GM23338 (cell line): ENCODE measurements at regions not wholly inside any gene's neighbourhood (a gene's known extent, or its start where the extent isn't known, plus 50 kb on each side); places are given as distances from the start of the nearest gene placed in this dataset.

Experiments used
- ATAC-seq: fragments of 200-7000 bp; cut with Tn5 transposase; 3 replicates; pipeline ENCODE4 v1.9.1; 2020
- DNase-seq: peaks from one replicate; pipeline ENCODE4 v3.0.0-alpha.2; 2015; ENCODE audit warnings: low spot score
- H2AFZ ChIP-seq: fragments of 200-600 bp; sonication (generic); 2 replicates; pipeline ENCODE4 v1.8.0; 2016; ENCODE audit warnings: antibody characterized with exemption, mild to moderate bottlenecking, moderate library complexity
- H3F3A ChIP-seq: fragments of 200-600 bp; sonication (generic); replicated peaks from 2 replicates; pipeline ENCODE4 v1.8.0; 2017; ENCODE audit warnings: antibody characterized with exemption, mixed run types, low read depth
- H3K27ac ChIP-seq: fragments of 200-600 bp; sonication (generic); 2 replicates; pipeline ENCODE4 v1.6.1; 2016; ENCODE audit warnings: low read depth
- H3K27me3 ChIP-seq: fragments of 200-600 bp; sonication (generic); 2 replicates; pipeline ENCODE4 v1.8.0; 2016; ENCODE audit warnings: mild to moderate bottlenecking, mixed run types, moderate library complexity; ENCODE audit not compliant: insufficient read depth
- H3K36me3 ChIP-seq: fragments of 200-600 bp; sonication (generic); 2 replicates; pipeline ENCODE4 v1.8.0; 2016; ENCODE audit warnings: mild to moderate bottlenecking; ENCODE audit not compliant: insufficient read depth
- H3K4me1 ChIP-seq: fragments of 200-600 bp; sonication (generic); 2 replicates; pipeline ENCODE4 v1.8.0; 2016; ENCODE audit warnings: mild to moderate bottlenecking, moderate library complexity; ENCODE audit not compliant: insufficient read depth
- H3K4me2 ChIP-seq: fragments of 200-600 bp; sonication (generic); 2 replicates; pipeline ENCODE4 v1.7.1; 2017; ENCODE audit warnings: mixed run types
- H3K4me3 ChIP-seq: fragments of 200-600 bp; sonication (generic); 2 replicates; pipeline ENCODE4 v1.6.1; 2016; ENCODE audit warnings: mixed run types
- H3K79me2 ChIP-seq: fragments of 200-600 bp; sonication (generic); replicated peaks from 2 replicates; pipeline ENCODE4 v1.8.0; 2017; ENCODE audit warnings: mild to moderate bottlenecking; ENCODE audit not compliant: insufficient read depth
- H3K9me2 ChIP-seq: fragments of 200-600 bp; sonication (generic); 2 replicates; pipeline ENCODE4 v1.8.0; 2017; ENCODE audit not compliant: insufficient read depth
- H4K20me1 ChIP-seq: fragments of 200-600 bp; sonication (generic); replicated peaks from 2 replicates; pipeline ENCODE4 v1.8.0; 2017; ENCODE audit warnings: mild to moderate bottlenecking; ENCODE audit not compliant: insufficient read depth
- H3K27ac Mint-ChIP-seq: 2 replicates; pipeline ENCODE4 v1.8.0; 2020; ENCODE audit warnings: inconsistent platforms, mild to moderate bottlenecking, moderate library complexity, mixed read lengths
- H3K27me3 Mint-ChIP-seq: 3 replicates; pipeline ENCODE4 v1.8.0; 2022; ENCODE audit warnings: low read depth, mild to moderate bottlenecking, moderate library complexity, mixed read lengths, inconsistent platforms; ENCODE audit not compliant: insufficient read depth, poor library complexity
- H3K36me3 Mint-ChIP-seq: 3 replicates; pipeline ENCODE4 v1.8.0; 2021; ENCODE audit warnings: low read depth, mild to moderate bottlenecking, inconsistent platforms, moderate library complexity, mixed read lengths
- H3K4me1 Mint-ChIP-seq: 3 replicates; pipeline ENCODE4 v1.8.0; 2020; ENCODE audit warnings: mild to moderate bottlenecking, inconsistent platforms, mixed read lengths
- H3K4me3 Mint-ChIP-seq: 3 replicates; pipeline ENCODE4 v1.8.0; 2021; ENCODE audit warnings: moderate library complexity, mild to moderate bottlenecking, inconsistent platforms, mixed read lengths
- H3K9me3 Mint-ChIP-seq: 3 replicates; pipeline ENCODE4 v1.8.0; 2020; ENCODE audit warnings: moderate library complexity, mild to moderate bottlenecking, inconsistent platforms, mixed read lengths
- CREB1 ChIP-seq: fragments of 250-450 bp; sonication (Bioruptor Pico); IDR thresholded peaks from 2 replicates; pipeline ENCODE4 v1.5.0; 2020; ENCODE audit warnings: low read depth, mild to moderate bottlenecking, moderate library complexity
- EZH2 ChIP-seq: fragments of 200-600 bp; sonication (generic); IDR thresholded peaks from one replicate; pipeline ENCODE4 v1.8.0; 2017; ENCODE audit warnings: antibody characterized with exemption, mild to moderate bottlenecking, low read depth; ENCODE audit not compliant: unreplicated experiment
- EZH2phosphoT487 ChIP-seq: fragments of 200-600 bp; sonication (generic); IDR thresholded peaks from one replicate; pipeline ENCODE4 v1.8.1; 2018; ENCODE audit warnings: antibody characterized with exemption; ENCODE audit not compliant: unreplicated experiment
- JUNB ChIP-seq: IDR thresholded peaks from one replicate; pipeline ENCODE4 v1.6.1; 2016; ENCODE audit warnings: antibody characterized with exemption; ENCODE audit not compliant: unreplicated experiment
- NANOG ChIP-seq: IDR thresholded peaks from 2 replicates; pipeline ENCODE4 v1.6.1; 2016; ENCODE audit warnings: antibody characterized with exemption, borderline replicate concordance
- POLR2AphosphoS5 ChIP-seq: IDR thresholded peaks from 2 replicates; pipeline ENCODE4 v1.6.1; 2016; ENCODE audit warnings: antibody characterized with exemption, low read depth
- STAT1 ChIP-seq: IDR thresholded peaks from one replicate; pipeline ENCODE4 v1.6.1; 2016; ENCODE audit warnings: antibody characterized with exemption; ENCODE audit not compliant: unreplicated experiment
- ZNF114 ChIP-seq: fragments of 250-450 bp; sonication (Bioruptor Pico); IDR thresholded peaks from 2 replicates; pipeline ENCODE4 v1.5.0; 2020; ENCODE audit warnings: mild to moderate bottlenecking, moderate library complexity
- ZNF331 ChIP-seq: fragments of 250-450 bp; sonication (Bioruptor Pico); IDR thresholded peaks from 2 replicates; pipeline ENCODE4 v1.5.0; 2020; ENCODE audit warnings: low read depth, mild to moderate bottlenecking, moderate library complexity
- TF ChIP-seq, protein P1 (sequence below): fragments of 250-450 bp; sonication (Bioruptor Pico); IDR thresholded peaks from 2 replicates; pipeline ENCODE4 v1.5.0; 2020; ENCODE audit warnings: mild to moderate bottlenecking, moderate library complexity
- TF ChIP-seq, protein P2 (sequence below): IDR thresholded peaks from one replicate; pipeline ENCODE4 v1.6.1; 2018; ENCODE audit warnings: antibody characterized with exemption; ENCODE audit not compliant: unreplicated experiment
- TF ChIP-seq, protein P3 (sequence below), 2 experiments: fragments of 200-600 bp in 1 of 2; sonication (generic) in 1 of 2; conservative IDR thresholded peaks; 2 replicates each; pipeline versions ENCODE4 v1.5.1 to v1.6.1; 2016 to 2017; ENCODE audit warnings: antibody characterized with exemption in 2 of 2, low read depth in 2 of 2, mild to moderate bottlenecking in 2 of 2, moderate library complexity in 1 of 2
- TF ChIP-seq, protein P4 (sequence below): IDR thresholded peaks from 2 replicates; pipeline ENCODE4 v1.6.1; 2016; ENCODE audit warnings: antibody characterized with exemption

DNA sequence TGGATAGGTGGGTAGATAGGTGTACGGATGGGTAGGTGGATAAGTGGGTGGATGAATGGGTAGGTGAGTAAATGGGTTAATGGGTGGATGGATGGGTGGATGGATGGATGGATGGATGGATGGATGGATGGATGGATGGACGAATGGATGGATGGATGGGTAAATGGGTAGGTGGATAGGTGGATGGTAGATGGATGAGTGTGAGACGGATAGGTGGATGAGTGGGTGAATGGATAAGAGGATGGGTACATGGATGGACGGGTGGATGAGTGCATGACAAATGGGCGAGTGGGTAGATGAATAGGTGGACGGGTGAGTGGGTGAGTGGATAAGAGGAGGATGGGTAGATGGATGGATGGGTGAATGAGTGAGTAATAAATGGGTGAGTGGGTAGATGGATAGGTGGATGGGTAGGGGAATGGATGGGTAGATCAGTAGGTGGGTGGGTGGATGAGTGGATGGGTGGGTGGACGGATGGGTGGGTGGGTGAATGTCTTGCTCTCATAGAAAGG is 179.2 kb downstream of the FGF18 start (continued):
- TF ChIP-seq ZNF114 (CRISPR knock-in tag): no peak
- no peak for TF ChIP-seq CREB1 (CRISPR knock-in tag)
- TF ChIP-seq, protein P1, sequence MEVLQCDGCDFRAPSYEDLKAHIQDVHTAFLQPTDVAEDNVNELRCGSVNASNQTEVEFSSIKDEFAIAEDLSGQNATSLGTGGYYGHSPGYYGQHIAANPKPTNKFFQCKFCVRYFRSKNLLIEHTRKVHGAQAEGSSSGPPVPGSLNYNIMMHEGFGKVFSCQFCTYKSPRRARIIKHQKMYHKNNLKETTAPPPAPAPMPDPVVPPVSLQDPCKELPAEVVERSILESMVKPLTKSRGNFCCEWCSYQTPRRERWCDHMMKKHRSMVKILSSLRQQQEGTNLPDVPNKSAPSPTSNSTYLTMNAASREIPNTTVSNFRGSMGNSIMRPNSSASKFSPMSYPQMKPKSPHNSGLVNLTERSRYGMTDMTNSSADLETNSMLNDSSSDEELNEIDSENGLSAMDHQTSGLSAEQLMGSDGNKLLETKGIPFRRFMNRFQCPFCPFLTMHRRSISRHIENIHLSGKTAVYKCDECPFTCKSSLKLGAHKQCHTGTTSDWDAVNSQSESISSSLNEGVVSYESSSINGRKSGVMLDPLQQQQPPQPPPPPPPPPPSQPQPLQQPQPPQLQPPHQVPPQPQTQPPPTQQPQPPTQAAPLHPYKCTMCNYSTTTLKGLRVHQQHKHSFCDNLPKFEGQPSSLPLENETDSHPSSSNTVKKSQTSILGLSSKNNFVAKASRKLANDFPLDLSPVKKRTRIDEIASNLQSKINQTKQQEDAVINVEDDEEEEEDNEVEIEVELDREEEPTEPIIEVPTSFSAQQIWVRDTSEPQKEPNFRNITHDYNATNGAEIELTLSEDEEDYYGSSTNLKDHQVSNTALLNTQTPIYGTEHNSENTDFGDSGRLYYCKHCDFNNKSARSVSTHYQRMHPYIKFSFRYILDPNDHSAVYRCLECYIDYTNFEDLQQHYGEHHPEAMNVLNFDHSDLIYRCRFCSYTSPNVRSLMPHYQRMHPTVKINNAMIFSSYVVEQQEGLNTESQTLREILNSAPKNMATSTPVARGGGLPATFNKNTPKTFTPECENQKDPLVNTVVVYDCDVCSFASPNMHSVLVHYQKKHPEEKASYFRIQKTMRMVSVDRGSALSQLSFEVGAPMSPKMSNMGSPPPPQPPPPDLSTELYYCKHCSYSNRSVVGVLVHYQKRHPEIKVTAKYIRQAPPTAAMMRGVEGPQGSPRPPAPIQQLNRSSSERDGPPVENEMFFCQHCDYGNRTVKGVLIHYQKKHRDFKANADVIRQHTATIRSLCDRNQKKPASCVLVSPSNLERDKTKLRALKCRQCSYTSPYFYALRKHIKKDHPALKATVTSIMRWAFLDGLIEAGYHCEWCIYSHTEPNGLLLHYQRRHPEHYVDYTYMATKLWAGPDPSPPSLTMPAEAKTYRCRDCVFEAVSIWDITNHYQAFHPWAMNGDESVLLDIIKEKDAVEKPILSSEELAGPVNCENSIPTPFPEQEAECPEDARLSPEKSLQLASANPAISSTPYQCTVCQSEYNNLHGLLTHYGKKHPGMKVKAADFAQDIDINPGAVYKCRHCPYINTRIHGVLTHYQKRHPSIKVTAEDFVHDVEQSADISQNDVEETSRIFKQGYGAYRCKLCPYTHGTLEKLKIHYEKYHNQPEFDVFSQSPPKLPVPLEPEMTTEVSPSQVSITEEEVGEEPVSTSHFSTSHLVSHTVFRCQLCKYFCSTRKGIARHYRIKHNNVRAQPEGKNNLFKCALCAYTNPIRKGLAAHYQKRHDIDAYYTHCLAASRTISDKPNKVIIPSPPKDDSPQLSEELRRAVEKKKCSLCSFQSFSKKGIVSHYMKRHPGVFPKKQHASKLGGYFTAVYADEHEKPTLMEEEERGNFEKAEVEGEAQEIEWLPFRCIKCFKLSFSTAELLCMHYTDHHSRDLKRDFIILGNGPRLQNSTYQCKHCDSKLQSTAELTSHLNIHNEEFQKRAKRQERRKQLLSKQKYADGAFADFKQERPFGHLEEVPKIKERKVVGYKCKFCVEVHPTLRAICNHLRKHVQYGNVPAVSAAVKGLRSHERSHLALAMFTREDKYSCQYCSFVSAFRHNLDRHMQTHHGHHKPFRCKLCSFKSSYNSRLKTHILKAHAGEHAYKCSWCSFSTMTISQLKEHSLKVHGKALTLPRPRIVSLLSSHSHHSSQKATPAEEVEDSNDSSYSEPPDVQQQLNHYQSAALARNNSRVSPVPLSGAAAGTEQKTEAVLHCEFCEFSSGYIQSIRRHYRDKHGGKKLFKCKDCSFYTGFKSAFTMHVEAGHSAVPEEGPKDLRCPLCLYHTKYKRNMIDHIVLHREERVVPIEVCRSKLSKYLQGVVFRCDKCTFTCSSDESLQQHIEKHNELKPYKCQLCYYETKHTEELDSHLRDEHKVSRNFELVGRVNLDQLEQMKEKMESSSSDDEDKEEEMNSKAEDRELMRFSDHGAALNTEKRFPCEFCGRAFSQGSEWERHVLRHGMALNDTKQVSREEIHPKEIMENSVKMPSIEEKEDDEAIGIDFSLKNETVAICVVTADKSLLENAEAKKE (CRISPR knock-in tag): no peak

DNA sequence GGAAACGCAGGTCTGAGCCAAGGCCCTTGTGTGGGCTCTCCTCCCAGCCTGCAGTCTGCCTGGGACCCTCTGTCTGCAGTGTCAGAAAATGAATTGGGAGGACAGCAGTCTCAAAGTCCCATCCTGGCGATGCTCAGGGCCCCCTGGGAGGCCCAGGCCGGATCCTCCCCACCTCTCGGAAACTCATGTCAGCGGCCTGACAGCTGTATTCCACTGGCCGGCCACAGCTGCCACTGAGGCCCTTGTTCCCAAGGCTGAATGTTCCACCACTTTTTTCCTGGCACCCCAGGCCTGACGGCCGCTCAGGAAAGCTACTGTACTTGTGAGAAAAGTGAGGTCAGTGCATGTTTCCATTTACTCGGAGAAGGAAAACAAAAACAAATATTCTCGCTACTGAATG is 180.0 kb downstream of the FGF18 start:
- Mint-ChIP-seq H3K36me3 (no peaks in the 10 kb centered on the region), H3K27me3 (peaks cover 9% of the 10 kb centered on the region), H3K27ac (no peak overlapping the region), H3K9me3 (no peaks in the 10 kb centered on the region; the same call in 2 of the 3 replicates), H3K4me1 (peaks cover 4% of the 10 kb centered on the region; the same call in 2 of the 3 replicates), H3K4me3 (no peak overlapping the region)
- DNase-seq (no peak), ATAC-seq (no peak)
- no peaks in the 10 kb centered on the region for H3K27me3 ChIP-seq
- no peak overlapping the region for H3K4me2 ChIP-seq
- no peak overlapping the region for H2AFZ ChIP-seq
- no peaks in the 10 kb centered on the region for H3K4me1 ChIP-seq
- H3K4me3 ChIP-seq: no peak overlapping the region
- peaks cover 9% of the 10 kb centered on the region; the same call in 1 of the 2 replicates for H3K9me2 ChIP-seq
- no peaks in the 10 kb centered on the region for H3K79me2 ChIP-seq
- no peaks in the 10 kb centered on the region for H4K20me1 ChIP-seq
- H3K27ac ChIP-seq: no peak overlapping the region
- no peaks in the 10 kb centered on the region for H3K36me3 ChIP-seq
- no peaks in the 10 kb centered on the region for H3F3A ChIP-seq
- no peak for TF ChIP-seq EZH2
- TF ChIP-seq POLR2AphosphoS5: no peak
- no peak for TF ChIP-seq ZNF114 (CRISPR knock-in tag)
- TF ChIP-seq ZNF331: no peak
- TF ChIP-seq JUNB: no peak
- TF ChIP-seq STAT1: no peak
- TF ChIP-seq, protein P2, sequence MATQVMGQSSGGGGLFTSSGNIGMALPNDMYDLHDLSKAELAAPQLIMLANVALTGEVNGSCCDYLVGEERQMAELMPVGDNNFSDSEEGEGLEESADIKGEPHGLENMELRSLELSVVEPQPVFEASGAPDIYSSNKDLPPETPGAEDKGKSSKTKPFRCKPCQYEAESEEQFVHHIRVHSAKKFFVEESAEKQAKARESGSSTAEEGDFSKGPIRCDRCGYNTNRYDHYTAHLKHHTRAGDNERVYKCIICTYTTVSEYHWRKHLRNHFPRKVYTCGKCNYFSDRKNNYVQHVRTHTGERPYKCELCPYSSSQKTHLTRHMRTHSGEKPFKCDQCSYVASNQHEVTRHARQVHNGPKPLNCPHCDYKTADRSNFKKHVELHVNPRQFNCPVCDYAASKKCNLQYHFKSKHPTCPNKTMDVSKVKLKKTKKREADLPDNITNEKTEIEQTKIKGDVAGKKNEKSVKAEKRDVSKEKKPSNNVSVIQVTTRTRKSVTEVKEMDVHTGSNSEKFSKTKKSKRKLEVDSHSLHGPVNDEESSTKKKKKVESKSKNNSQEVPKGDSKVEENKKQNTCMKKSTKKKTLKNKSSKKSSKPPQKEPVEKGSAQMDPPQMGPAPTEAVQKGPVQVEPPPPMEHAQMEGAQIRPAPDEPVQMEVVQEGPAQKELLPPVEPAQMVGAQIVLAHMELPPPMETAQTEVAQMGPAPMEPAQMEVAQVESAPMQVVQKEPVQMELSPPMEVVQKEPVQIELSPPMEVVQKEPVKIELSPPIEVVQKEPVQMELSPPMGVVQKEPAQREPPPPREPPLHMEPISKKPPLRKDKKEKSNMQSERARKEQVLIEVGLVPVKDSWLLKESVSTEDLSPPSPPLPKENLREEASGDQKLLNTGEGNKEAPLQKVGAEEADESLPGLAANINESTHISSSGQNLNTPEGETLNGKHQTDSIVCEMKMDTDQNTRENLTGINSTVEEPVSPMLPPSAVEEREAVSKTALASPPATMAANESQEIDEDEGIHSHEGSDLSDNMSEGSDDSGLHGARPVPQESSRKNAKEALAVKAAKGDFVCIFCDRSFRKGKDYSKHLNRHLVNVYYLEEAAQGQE: no peak
- TF ChIP-seq, protein P3, sequence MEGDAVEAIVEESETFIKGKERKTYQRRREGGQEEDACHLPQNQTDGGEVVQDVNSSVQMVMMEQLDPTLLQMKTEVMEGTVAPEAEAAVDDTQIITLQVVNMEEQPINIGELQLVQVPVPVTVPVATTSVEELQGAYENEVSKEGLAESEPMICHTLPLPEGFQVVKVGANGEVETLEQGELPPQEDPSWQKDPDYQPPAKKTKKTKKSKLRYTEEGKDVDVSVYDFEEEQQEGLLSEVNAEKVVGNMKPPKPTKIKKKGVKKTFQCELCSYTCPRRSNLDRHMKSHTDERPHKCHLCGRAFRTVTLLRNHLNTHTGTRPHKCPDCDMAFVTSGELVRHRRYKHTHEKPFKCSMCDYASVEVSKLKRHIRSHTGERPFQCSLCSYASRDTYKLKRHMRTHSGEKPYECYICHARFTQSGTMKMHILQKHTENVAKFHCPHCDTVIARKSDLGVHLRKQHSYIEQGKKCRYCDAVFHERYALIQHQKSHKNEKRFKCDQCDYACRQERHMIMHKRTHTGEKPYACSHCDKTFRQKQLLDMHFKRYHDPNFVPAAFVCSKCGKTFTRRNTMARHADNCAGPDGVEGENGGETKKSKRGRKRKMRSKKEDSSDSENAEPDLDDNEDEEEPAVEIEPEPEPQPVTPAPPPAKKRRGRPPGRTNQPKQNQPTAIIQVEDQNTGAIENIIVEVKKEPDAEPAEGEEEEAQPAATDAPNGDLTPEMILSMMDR (conservative IDR thresholded peaks at IDR 0.05; ENCODE audit: low read depth in 2 of 2): no peak
- TF ChIP-seq EZH2phosphoT487: no peak
- TF ChIP-seq CREB1 (CRISPR knock-in tag): no peak
- no peak for TF ChIP-seq NANOG
- TF ChIP-seq, protein P4, sequence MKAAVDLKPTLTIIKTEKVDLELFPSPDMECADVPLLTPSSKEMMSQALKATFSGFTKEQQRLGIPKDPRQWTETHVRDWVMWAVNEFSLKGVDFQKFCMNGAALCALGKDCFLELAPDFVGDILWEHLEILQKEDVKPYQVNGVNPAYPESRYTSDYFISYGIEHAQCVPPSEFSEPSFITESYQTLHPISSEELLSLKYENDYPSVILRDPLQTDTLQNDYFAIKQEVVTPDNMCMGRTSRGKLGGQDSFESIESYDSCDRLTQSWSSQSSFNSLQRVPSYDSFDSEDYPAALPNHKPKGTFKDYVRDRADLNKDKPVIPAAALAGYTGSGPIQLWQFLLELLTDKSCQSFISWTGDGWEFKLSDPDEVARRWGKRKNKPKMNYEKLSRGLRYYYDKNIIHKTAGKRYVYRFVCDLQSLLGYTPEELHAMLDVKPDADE: no peak
